SK-N-SH (cell line): ENCODE measurements at regions not wholly inside any gene's neighbourhood (a gene's known extent, or its start where the extent isn't known, plus 50 kb on each side); places are given as distances from the start of the nearest gene placed in this dataset.

Experiments
- CTCF ChIA-PET: fragments of 300-600, 350-600 bp; formaldehyde crosslinking; extraction: SDS; loops from one replicate; lab custom pipeline; 2021; lab: Yijun Ruan, JAX
- POLR2A ChIA-PET: fragments of 350-600 bp; sonication (Branson Sonifier 250); formaldehyde crosslinking; extraction: SDS; loops from one replicate; lab custom pipeline; 2020; ENCODE audit warnings: antibody characterized with exemption, inconsistent platforms; lab: Yijun Ruan, JAX
- DNase-seq: peaks from one replicate; pipeline ENCODE4 v3.0.0; 2012
- H2AFZ ChIP-seq: fragments of 200-600 bp; sonication (generic); 2 replicates; pipeline ENCODE4 v1.8.1; 2016; ENCODE audit warnings: antibody characterized with exemption, mild to moderate bottlenecking, low read depth
- H3F3A ChIP-seq: fragments of 200-600 bp; sonication (generic); replicated peaks from 2 replicates; pipeline ENCODE3; 2016; ENCODE audit warnings: antibody characterized with exemption, mild to moderate bottlenecking; ENCODE audit not compliant: insufficient read depth
- H3K27ac ChIP-seq, 2 experiments: fragments of 200-500 bp in 1 of 2; fragments of 200-600 bp in 1 of 2; sonication (Bioruptor generic) in 1 of 2; sonication (generic), shearing (Covaris generic) in 1 of 2; 2 replicates each; pipeline versions ENCODE4 v1.5.1 to v1.6.1; 2014 to 2016; ENCODE audit warnings: low read depth in 2 of 2, inconsistent platforms in 1 of 2, low read length in 1 of 2, mild to moderate bottlenecking in 1 of 2, mixed read lengths in 1 of 2
- H3K27me3 ChIP-seq: fragments of 200-600 bp; sonication (generic), shearing (Covaris generic); 2 replicates; pipeline ENCODE4 v1.6.1; 2016; ENCODE audit warnings: mixed run types; ENCODE audit not compliant: insufficient read depth
- H3K36me3 ChIP-seq, 2 experiments: fragments of 200-500 bp in 1 of 2; fragments of 200-600 bp in 1 of 2; sonication (Bioruptor generic) in 1 of 2; sonication (generic) in 1 of 2; replicated peaks in 1 of 2; 2 replicates each; pipeline versions ENCODE3 to v1.5.1; 2014 to 2016; ENCODE audit warnings: low read length in 1 of 2, mild to moderate bottlenecking in 1 of 2; ENCODE audit not compliant: insufficient read depth in 2 of 2, control insufficient read depth in 1 of 2
- H3K4me1 ChIP-seq, 2 experiments: fragments of 200-500 bp in 1 of 2; fragments of 200-600 bp in 1 of 2; sonication (Bioruptor generic) in 1 of 2; sonication (generic), shearing (Covaris generic) in 1 of 2; 2 replicates each; pipeline versions ENCODE4 v1.5.1 to v1.6.1; 2014 to 2016; ENCODE audit warnings: low read depth in 1 of 2, low read length in 1 of 2, mixed run types in 1 of 2; ENCODE audit not compliant: insufficient read depth in 2 of 2, control insufficient read depth in 1 of 2
- H3K4me2 ChIP-seq: fragments of 200-600 bp; sonication (generic), shearing (Covaris generic); 2 replicates; pipeline ENCODE4 v1.6.1; 2017; ENCODE audit warnings: mixed run types
- H3K4me3 ChIP-seq, 2 experiments: fragments of 200-500 bp in 1 of 2; fragments of 200-600 bp in 1 of 2; sonication (Bioruptor generic) in 1 of 2; sonication (generic), shearing (Covaris generic) in 1 of 2; 2 replicates each; pipeline versions ENCODE4 v1.5.1 to v1.8.1; 2014 to 2016; ENCODE audit warnings: low read depth in 2 of 2, inconsistent platforms in 1 of 2, low read length in 1 of 2, mild to moderate bottlenecking in 1 of 2, mixed read lengths in 1 of 2, moderate library complexity in 1 of 2
- H3K79me2 ChIP-seq: fragments of 200-600 bp; sonication (generic); 2 replicates; pipeline ENCODE4 v1.8.1; 2017; ENCODE audit warnings: mild to moderate bottlenecking; ENCODE audit not compliant: insufficient read depth
- H3K9ac ChIP-seq: fragments of 200-600 bp; sonication (generic); 2 replicates; pipeline ENCODE4 v1.6.1; 2017; ENCODE audit warnings: mixed run types
- H3K9me2 ChIP-seq: fragments of 200-600 bp; sonication (generic); 2 replicates; pipeline ENCODE4 v1.6.1; 2017; ENCODE audit warnings: mixed run types
- H3K9me3 ChIP-seq: fragments of 200-600 bp; sonication (generic); 2 replicates; pipeline ENCODE4 v1.6.1; 2017; ENCODE audit warnings: mixed run types, mild to moderate bottlenecking, moderate library complexity
- H4K20me1 ChIP-seq: fragments of 200-600 bp; sonication (generic); 2 replicates; pipeline ENCODE4 v1.6.1; 2017; ENCODE audit warnings: mild to moderate bottlenecking, mixed run types; ENCODE audit not compliant: insufficient read depth
- CTCF ChIP-seq: fragments of 200-600 bp; sonication (generic); IDR thresholded peaks from 2 replicates; pipeline ENCODE4 v1.6.1; 2017; ENCODE audit warnings: antibody characterized with exemption, mild to moderate bottlenecking, moderate library complexity
- ELF1 ChIP-seq: IDR thresholded peaks from 2 replicates; pipeline ENCODE4 v1.4.0; 2012
- EZH2phosphoT487 ChIP-seq: fragments of 200-600 bp; sonication (generic); IDR thresholded peaks from 2 replicates; pipeline ENCODE4 v1.6.1; 2017; ENCODE audit warnings: low read depth, mixed run types, mild to moderate bottlenecking, antibody characterized with exemption, moderate library complexity, borderline replicate concordance
- FOXJ3 ChIP-seq: sonication (generic); formaldehyde crosslinking; IDR thresholded peaks from 2 replicates; pipeline ENCODE4 v1.5.1; 2020; ENCODE audit warnings: mild to moderate bottlenecking, missing genetic modification reagents
- FOXM1 ChIP-seq: IDR thresholded peaks from 2 replicates; pipeline ENCODE4 v1.4.0; 2012; ENCODE audit warnings: low read depth, mild to moderate bottlenecking
- GABPA ChIP-seq: IDR thresholded peaks from 2 replicates; pipeline ENCODE4 v1.4.0; 2012; ENCODE audit warnings: low read depth, mild to moderate bottlenecking
- GATA2 ChIP-seq: sonication (generic); formaldehyde crosslinking; IDR thresholded peaks from 2 replicates; pipeline ENCODE4 v1.5.0; 2020; ENCODE audit warnings: mild to moderate bottlenecking, missing genetic modification reagents
- MAX ChIP-seq: IDR thresholded peaks from 2 replicates; pipeline ENCODE4 v1.4.0; 2012; ENCODE audit warnings: low read depth
- MEF2A ChIP-seq: IDR thresholded peaks from 2 replicates; pipeline ENCODE4 v1.4.0; 2012; ENCODE audit warnings: low read depth, borderline replicate concordance
- RFX5 ChIP-seq: IDR thresholded peaks from 2 replicates; pipeline ENCODE4 v1.6.1; 2012; ENCODE audit warnings: mild to moderate bottlenecking, improper control_type of control experiment, low read length
- ZBTB33 ChIP-seq: IDR thresholded peaks from 2 replicates; pipeline ENCODE4 v1.4.0; 2012; ENCODE audit warnings: low read depth, borderline replicate concordance
- WGBS: methylation state at CpG from one replicate; pipeline ENCODE4 v1.1.6; 2017; ENCODE audit warnings: low lambda C conversion rate; 5-methylcytosine and 5-hydroxymethylcytosine counted together
- TF ChIP-seq, protein P1 (sequence below): IDR thresholded peaks from 2 replicates; pipeline ENCODE4; 2012
- TF ChIP-seq, protein P2 (sequence below): fragments of 150-350 bp; IDR thresholded peaks from 2 replicates; pipeline ENCODE4 v1.6.1; 2017; ENCODE audit warnings: antibody characterized with exemption, low read length, low read depth, borderline replicate concordance
- TF ChIP-seq, protein P3 (sequence below): fragments of 150-350 bp; IDR thresholded peaks from 2 replicates; pipeline ENCODE4 v1.6.1; 2016; ENCODE audit warnings: mild to moderate bottlenecking, low read depth, low read length

DNA sequence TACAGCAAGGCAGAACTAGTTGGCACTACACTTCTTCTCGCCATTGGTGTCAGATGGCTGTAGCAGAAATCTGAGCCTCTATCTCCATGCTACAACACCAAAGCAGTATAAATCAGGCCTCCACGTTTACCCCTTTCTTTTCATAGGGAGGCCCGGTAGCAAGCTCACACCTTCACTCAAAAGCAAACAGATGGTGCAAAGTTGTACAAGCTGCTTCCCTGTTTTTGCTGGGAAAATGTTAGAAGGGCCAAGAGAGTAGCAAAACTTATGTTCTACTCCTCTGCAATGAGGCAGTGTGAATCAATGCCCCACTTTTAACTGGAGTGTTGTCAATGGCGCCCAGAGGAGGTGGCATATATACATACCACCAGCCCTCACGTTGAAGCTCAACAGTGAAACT lies 369.6 kb upstream of the NRXN1 start:
- no peak overlapping the region for H2AFZ ChIP-seq
- H3K79me2 ChIP-seq: no peaks in the 10 kb centered on the region
- no peaks in the 10 kb centered on the region for H3K27me3 ChIP-seq
- CTCF ChIA-PET: no interaction called here
- H3K4me3 ChIP-seq: no peak overlapping the region
- H3K36me3 ChIP-seq: no peaks in the 10 kb centered on the region
- no peaks in the 10 kb centered on the region for H3K9me2 ChIP-seq
- H3K4me1 ChIP-seq: no peaks in the 10 kb centered on the region
- POLR2A ChIA-PET: no interaction called here
- no peak for DNase-seq
- peaks cover 3% of the 10 kb centered on the region; the same call in 1 of the 2 replicates for H3K9me3 ChIP-seq
- H3K9ac ChIP-seq: no peak overlapping the region
- no peak overlapping the region for H3K27ac ChIP-seq
- no peak overlapping the region for H3K4me2 ChIP-seq
- H4K20me1 ChIP-seq: no peaks in the 10 kb centered on the region
- WGBS: 21% methylated on average over 5 of the region's 5 CpGs
- no peak for TF ChIP-seq GABPA
- no peak for TF ChIP-seq MAX
- no peak for TF ChIP-seq EZH2phosphoT487
- TF ChIP-seq MEF2A: no peak
- TF ChIP-seq RFX5: no peak
- no peak for TF ChIP-seq CTCF
- no peak for TF ChIP-seq FOXJ3 (CRISPR knock-in tag)
- TF ChIP-seq FOXM1: no peak
- TF ChIP-seq ELF1: no peak
- TF ChIP-seq, protein P1, sequence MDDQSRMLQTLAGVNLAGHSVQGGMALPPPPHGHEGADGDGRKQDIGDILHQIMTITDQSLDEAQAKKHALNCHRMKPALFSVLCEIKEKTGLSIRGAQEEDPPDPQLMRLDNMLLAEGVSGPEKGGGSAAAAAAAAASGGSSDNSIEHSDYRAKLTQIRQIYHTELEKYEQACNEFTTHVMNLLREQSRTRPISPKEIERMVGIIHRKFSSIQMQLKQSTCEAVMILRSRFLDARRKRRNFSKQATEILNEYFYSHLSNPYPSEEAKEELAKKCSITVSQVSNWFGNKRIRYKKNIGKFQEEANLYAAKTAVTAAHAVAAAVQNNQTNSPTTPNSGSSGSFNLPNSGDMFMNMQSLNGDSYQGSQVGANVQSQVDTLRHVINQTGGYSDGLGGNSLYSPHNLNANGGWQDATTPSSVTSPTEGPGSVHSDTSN: no peak
- TF ChIP-seq ZBTB33: no peak
- TF ChIP-seq, protein P2, sequence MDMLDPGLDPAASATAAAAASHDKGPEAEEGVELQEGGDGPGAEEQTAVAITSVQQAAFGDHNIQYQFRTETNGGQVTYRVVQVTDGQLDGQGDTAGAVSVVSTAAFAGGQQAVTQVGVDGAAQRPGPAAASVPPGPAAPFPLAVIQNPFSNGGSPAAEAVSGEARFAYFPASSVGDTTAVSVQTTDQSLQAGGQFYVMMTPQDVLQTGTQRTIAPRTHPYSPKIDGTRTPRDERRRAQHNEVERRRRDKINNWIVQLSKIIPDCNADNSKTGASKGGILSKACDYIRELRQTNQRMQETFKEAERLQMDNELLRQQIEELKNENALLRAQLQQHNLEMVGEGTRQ: no peak
- no peak for TF ChIP-seq GATA2 (CRISPR knock-in tag)
- TF ChIP-seq, protein P3, sequence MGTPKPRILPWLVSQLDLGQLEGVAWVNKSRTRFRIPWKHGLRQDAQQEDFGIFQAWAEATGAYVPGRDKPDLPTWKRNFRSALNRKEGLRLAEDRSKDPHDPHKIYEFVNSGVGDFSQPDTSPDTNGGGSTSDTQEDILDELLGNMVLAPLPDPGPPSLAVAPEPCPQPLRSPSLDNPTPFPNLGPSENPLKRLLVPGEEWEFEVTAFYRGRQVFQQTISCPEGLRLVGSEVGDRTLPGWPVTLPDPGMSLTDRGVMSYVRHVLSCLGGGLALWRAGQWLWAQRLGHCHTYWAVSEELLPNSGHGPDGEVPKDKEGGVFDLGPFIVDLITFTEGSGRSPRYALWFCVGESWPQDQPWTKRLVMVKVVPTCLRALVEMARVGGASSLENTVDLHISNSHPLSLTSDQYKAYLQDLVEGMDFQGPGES: no peak
- H3F3A ChIP-seq: no peaks in the 10 kb centered on the region
